H9 (cell line): ENCODE measurements at regions not wholly inside any gene's neighbourhood (a gene's known extent, or its start where the extent isn't known, plus 50 kb on each side); places are given as distances from the start of the nearest gene placed in this dataset.

ENCODE experiments used
- DNase-seq: peaks from one replicate; pipeline ENCODE4 v3.0.0-alpha.2; 2017
- H2AFZ ChIP-seq: one replicate; pipeline ENCODE4 v1.6.1; 2013; ENCODE audit warnings: mild to moderate bottlenecking, low read length, control low read depth, moderate library complexity
- H2AK5ac ChIP-seq: 2 replicates; pipeline ENCODE4 v1.6.1; 2013; ENCODE audit warnings: low read length, control low read depth, mixed read lengths; ENCODE audit not compliant: insufficient read length
- H2BK120ac ChIP-seq: one replicate; pipeline ENCODE4 v1.6.1; 2013; ENCODE audit warnings: low read depth, mild to moderate bottlenecking, low read length, control low read depth, inconsistent platforms; ENCODE audit not compliant: poor library complexity, severe bottlenecking
- H2BK12ac ChIP-seq: 2 replicates; pipeline ENCODE4 v1.6.1; 2013; ENCODE audit warnings: low read length, control low read depth, mixed read lengths, low read depth; ENCODE audit not compliant: insufficient read length
- H2BK15ac ChIP-seq: 2 replicates; pipeline ENCODE4 v1.6.1; 2013; ENCODE audit warnings: low read depth, low read length, control low read depth
- H2BK20ac ChIP-seq: one replicate; pipeline ENCODE4 v1.6.1; 2013; ENCODE audit warnings: low read depth, mild to moderate bottlenecking, low read length, control low read depth, inconsistent platforms; ENCODE audit not compliant: poor library complexity, severe bottlenecking
- H2BK5ac ChIP-seq: 2 replicates; pipeline ENCODE4 v1.6.1; 2013; ENCODE audit warnings: low read length, control low read depth, mixed read lengths; ENCODE audit not compliant: insufficient read length
- H3K14ac ChIP-seq: 2 replicates; pipeline ENCODE4 v1.6.1; 2013; ENCODE audit warnings: low read length, control low read depth; ENCODE audit not compliant: insufficient read depth
- H3K18ac ChIP-seq: 2 replicates; pipeline ENCODE4 v1.6.1; 2013; ENCODE audit warnings: low read depth, mild to moderate bottlenecking, mixed read lengths, low read length, control low read depth; ENCODE audit not compliant: insufficient read length
- H3K23ac ChIP-seq: 2 replicates; pipeline ENCODE4 v1.6.1; 2013; ENCODE audit warnings: low read length, control low read depth, mixed read lengths, low read depth; ENCODE audit not compliant: insufficient read length
- H3K23me2 ChIP-seq: 2 replicates; pipeline ENCODE4 v1.6.1; 2013; ENCODE audit warnings: low read depth, mild to moderate bottlenecking, mixed read lengths, low read length, control low read depth; ENCODE audit not compliant: insufficient read length, poor library complexity, severe bottlenecking
- H3K27ac ChIP-seq: 2 replicates; pipeline ENCODE4 v1.5.1; 2013; ENCODE audit warnings: low read length, control low read depth, mixed read lengths, low read depth; ENCODE audit not compliant: insufficient read length
- H3K27me3 ChIP-seq: 2 replicates; pipeline ENCODE4 v1.6.1; 2013; ENCODE audit warnings: low read length, control low read depth, inconsistent platforms; ENCODE audit not compliant: insufficient read depth
- H3K4ac ChIP-seq: 2 replicates; pipeline ENCODE4 v1.6.1; 2013; ENCODE audit warnings: low read depth, mild to moderate bottlenecking, control low read depth, inconsistent platforms, low read length, moderate library complexity
- H3K4me1 ChIP-seq: 2 replicates; pipeline ENCODE4 v1.6.1; 2013; ENCODE audit warnings: low read length, control low read depth, inconsistent platforms; ENCODE audit not compliant: insufficient read depth
- H3K4me2 ChIP-seq: 2 replicates; pipeline ENCODE4 v1.6.1; 2013; ENCODE audit warnings: low read length, control low read depth, mixed read lengths; ENCODE audit not compliant: insufficient read length, insufficient read depth
- H3K56ac ChIP-seq: 2 replicates; pipeline ENCODE4 v1.6.1; 2013; ENCODE audit warnings: low read depth, mild to moderate bottlenecking, mixed read lengths, low read length, control low read depth; ENCODE audit not compliant: insufficient read length
- H3K79me1 ChIP-seq: 2 replicates; pipeline ENCODE4 v1.6.1; 2013; ENCODE audit warnings: low read depth, mild to moderate bottlenecking, moderate library complexity, low read length, control low read depth, inconsistent platforms; ENCODE audit not compliant: insufficient read depth, poor library complexity, severe bottlenecking
- H3K79me2 ChIP-seq: 2 replicates; pipeline ENCODE4 v1.6.1; 2013; ENCODE audit warnings: low read length, control low read depth, inconsistent platforms; ENCODE audit not compliant: insufficient read depth
- H3K9ac ChIP-seq: 2 replicates; pipeline ENCODE4 v1.6.1; 2013; ENCODE audit warnings: low read length, control low read depth, mixed read lengths; ENCODE audit not compliant: insufficient read length; ENCODE audit errors: extremely low read depth
- H3K9me3 ChIP-seq: one replicate; pipeline ENCODE4 v1.6.1; 2013; ENCODE audit warnings: low read depth, low read length, inconsistent platforms; ENCODE audit not compliant: control insufficient read depth
- H3T11ph ChIP-seq: one replicate; pipeline ENCODE4 v1.6.1; 2013; ENCODE audit warnings: mild to moderate bottlenecking, low read length, control low read depth, inconsistent platforms
- H4K20me1 ChIP-seq: one replicate; pipeline ENCODE4 v1.6.1; 2013; ENCODE audit not compliant: control insufficient read depth, insufficient read length, insufficient read depth
- H4K5ac ChIP-seq: 2 replicates; pipeline ENCODE4 v1.6.1; 2013; ENCODE audit warnings: low read depth, mild to moderate bottlenecking, mixed read lengths, low read length, control low read depth; ENCODE audit not compliant: insufficient read length
- H4K8ac ChIP-seq: replicated peaks from 2 replicates; pipeline ENCODE4 v1.6.1; 2013; ENCODE audit warnings: low read length, control low read depth, mixed read lengths, low read depth; ENCODE audit not compliant: insufficient read length
- H4K91ac ChIP-seq: 2 replicates; pipeline ENCODE4 v1.6.1; 2013; ENCODE audit warnings: low read depth, mild to moderate bottlenecking, moderate library complexity, mixed read lengths, low read length, control low read depth; ENCODE audit not compliant: insufficient read length
- H3K27ac Mint-ChIP-seq, 3 experiments: 2 replicates in 2 of 3; 3 replicates in 1 of 3; pipeline ENCODE4 v1.8.0; 2020 to 2021; ENCODE audit warnings: mixed read lengths in 3 of 3, mild to moderate bottlenecking in 1 of 3, moderate library complexity in 1 of 3
- H3K27me3 Mint-ChIP-seq: 2 replicates; pipeline ENCODE4 v1.8.0; 2021; ENCODE audit warnings: low read depth, mild to moderate bottlenecking, moderate library complexity, mixed read lengths
- H3K36me3 Mint-ChIP-seq, 3 experiments: 2 replicates in 2 of 3; 3 replicates in 1 of 3; pipeline ENCODE4 v1.8.0; 2020 to 2021; ENCODE audit warnings: low read depth in 3 of 3, mixed read lengths in 3 of 3; ENCODE audit not compliant: insufficient read depth in 1 of 3
- H3K4me1 Mint-ChIP-seq, 2 experiments: 2 replicates each; pipeline ENCODE4 v1.8.0; 2020; ENCODE audit warnings: mixed read lengths in 2 of 2
- H3K4me3 Mint-ChIP-seq, 2 experiments: 2 replicates in 1 of 2; 3 replicates in 1 of 2; pipeline ENCODE4 v1.8.0; 2020 to 2021; ENCODE audit warnings: mild to moderate bottlenecking in 2 of 2, mixed read lengths in 2 of 2, moderate library complexity in 1 of 2
- H3K9me3 Mint-ChIP-seq, 2 experiments: 2 replicates in 1 of 2; 3 replicates in 1 of 2; pipeline ENCODE4 v1.8.0; 2020; ENCODE audit warnings: mild to moderate bottlenecking in 2 of 2, mixed read lengths in 2 of 2, moderate library complexity in 1 of 2
- CTCF ChIP-seq: fragments of 200-600 bp; sonication (generic); conservative IDR thresholded peaks from 3 replicates; pipeline ENCODE4 v1.8.0; 2021; ENCODE audit warnings: antibody characterized with exemption, mild to moderate bottlenecking
- WGBS: extraction: QIAGEN DNeasy Blood & Tissue Kit; methylation state at CpG from one replicate; pipeline ENCODE4 v1.1.7; 2013; ENCODE audit warnings: missing lambda C conversion rate, low lambda C conversion rate, mixed read lengths; ENCODE audit not compliant: insufficient read length; ENCODE audit errors: extremely low coverage; 5-methylcytosine and 5-hydroxymethylcytosine counted together

DNA sequence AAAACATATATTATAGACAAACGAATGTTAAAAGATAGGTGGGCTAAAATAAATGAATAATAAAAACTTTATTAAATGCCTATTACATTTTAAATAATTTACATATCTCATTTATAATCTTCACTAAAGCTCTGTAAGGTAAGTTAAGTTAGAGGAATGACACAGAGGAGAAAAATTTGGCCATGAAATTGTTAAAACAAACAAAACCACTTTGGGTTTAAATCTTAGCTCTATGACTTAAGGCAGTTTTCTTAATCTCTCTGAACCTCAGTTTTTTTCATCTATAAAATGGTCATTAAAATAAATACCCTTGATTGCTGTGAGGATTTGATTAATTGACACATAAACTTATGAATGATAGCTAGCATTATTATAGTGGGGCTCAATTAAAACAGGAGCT is 404.8 kb upstream of the ATP11B start:
- H3K4me1 ChIP-seq = no peaks in the 10 kb centered on the region; the same call in 1 of the 2 replicates

More for the DNA sequence above, 404.8 kb upstream of the ATP11B start:
- H3K14ac ChIP-seq = no peak overlapping the region
- DNase-seq = no peak
- no peak overlapping the region for H3K4me2 ChIP-seq
- no peak for TF ChIP-seq CTCF
- Mint-ChIP-seq H3K4me3 (no peak overlapping the region), H3K4me1 (peaks cover 29 to 35% of the 10 kb centered on the region in 2 experiments), H3K27ac (no peak overlapping the region), H3K27me3 (peaks cover 17% of the 10 kb centered on the region), H3K9me3 (no peaks in the 10 kb centered on the region; a peak in 1 of 5 replicates), H3K36me3 (peaks cover 0 to 9% (median 0%) of the 10 kb centered on the region in 3 experiments; a peak in 3 of 7 replicates)
- H2BK15ac ChIP-seq = no peak overlapping the region
- no peak overlapping the region for H4K8ac ChIP-seq
- H2BK120ac ChIP-seq = no peak overlapping the region
- no peaks in the 10 kb centered on the region for H3K23me2 ChIP-seq
- no peak overlapping the region for H3K4ac ChIP-seq
- no peak overlapping the region for H4K91ac ChIP-seq
- no peak overlapping the region for H2BK20ac ChIP-seq
- no peak overlapping the region for H3K9ac ChIP-seq
- no peaks in the 10 kb centered on the region for H3K79me1 ChIP-seq
- H3K23ac ChIP-seq = no peak overlapping the region
- no peaks in the 10 kb centered on the region for H3K79me2 ChIP-seq
- H3K9me3 ChIP-seq = no peaks in the 10 kb centered on the region
- H2AFZ ChIP-seq = no peak overlapping the region
- H3T11ph ChIP-seq = no peak overlapping the region
- H3K27me3 ChIP-seq = no peaks in the 10 kb centered on the region
- no peaks in the 10 kb centered on the region for H4K20me1 ChIP-seq
- no peak overlapping the region for H3K56ac ChIP-seq
- WGBS = no CpG with 5 or more reads among the region's 1 CpG
- no peak overlapping the region for H2BK5ac ChIP-seq
- no peak overlapping the region for H3K27ac ChIP-seq
- no peak overlapping the region for H3K18ac ChIP-seq
- H2BK12ac ChIP-seq = no peak overlapping the region
- no peak overlapping the region for H4K5ac ChIP-seq
- no peak overlapping the region for H2AK5ac ChIP-seq
